B cell (primary cell): ENCODE measurements at regions not wholly inside any gene's neighbourhood (a gene's known extent, or its start where the extent isn't known, plus 50 kb on each side); places are given as distances from the start of the nearest gene placed in this dataset.

ENCODE experiments used
- ATAC-seq: fragments of 200-7000 bp; cut with Tn5 transposase; one replicate; pipeline ENCODE4 v1.10.0; 2021; ENCODE audit warnings: low read depth, mild to moderate bottlenecking, moderate number of reproducible peaks, moderate library complexity
- CTCF ChIA-PET: fragments of 350-600 bp; sonication (Branson Sonifier 250); formaldehyde crosslinking; loops from one replicate; lab custom pipeline; 2021; ENCODE audit warnings: antibody characterized with exemption, inconsistent platforms; lab: Charles Lee
- POLR2A ChIA-PET: fragments of 350-600 bp; sonication (Branson Sonifier 250); formaldehyde crosslinking; loops from one replicate; lab custom pipeline; 2021; ENCODE audit warnings: antibody characterized with exemption; lab: Charles Lee
- DNase-seq: peaks from one replicate; pipeline ENCODE4 v3.0.0; 2013
- H2AFZ ChIP-seq: 2 replicates; pipeline ENCODE4 v1.6.1; 2012; ENCODE audit warnings: mild to moderate bottlenecking, low read depth, low read length; ENCODE audit not compliant: insufficient read depth, poor library complexity, severe bottlenecking
- H3K27ac ChIP-seq, 2 donors: 1 replicate in 1 of 2; 2 replicates in 1 of 2; pipeline ENCODE4 v1.5.1; 2012 to 2013; ENCODE audit warnings: low read length in 2 of 2, mild to moderate bottlenecking in 2 of 2, moderate library complexity in 1 of 2
- H3K27me3 ChIP-seq, 4 experiments: fragments of 200-600 bp in 1 of 4; sonication (generic) in 1 of 4; replicated peaks in 1 of 4; 1 replicate in 2 of 4; 2 replicates in 2 of 4; pipeline versions ENCODE4 v1.6.1 to v1.7.0; 2013 to 2016; ENCODE audit warnings: low read length in 3 of 4, mild to moderate bottlenecking in 2 of 4, mixed read lengths in 1 of 4, moderate library complexity in 1 of 4; ENCODE audit not compliant: insufficient read depth in 4 of 4, control insufficient read depth in 3 of 4; ENCODE audit errors: control extremely low read depth in 1 of 4
- H3K36me3 ChIP-seq, 2 experiments: replicated peaks in 1 of 2; 1 replicate in 1 of 2; 2 replicates in 1 of 2; pipeline versions ENCODE4 v1.6.1 to v1.7.1; 2013; ENCODE audit warnings: low read length in 1 of 2; ENCODE audit not compliant: insufficient read depth in 2 of 2, control insufficient read depth in 1 of 2; ENCODE audit errors: control extremely low read depth in 1 of 2, extremely low read depth in 1 of 2
- H3K4me1 ChIP-seq, 2 donors: fragments of 200-600 bp in 1 of 2; sonication (generic) in 1 of 2; 1 replicate in 1 of 2; 2 replicates in 1 of 2; pipeline versions ENCODE4 v1.5.1 to v1.6.1; 2013 to 2017; ENCODE audit warnings: low read length in 2 of 2; ENCODE audit not compliant: control insufficient read depth in 2 of 2, insufficient read depth in 2 of 2
- H3K4me2 ChIP-seq: replicated peaks from 2 replicates; pipeline ENCODE3; 2012; ENCODE audit warnings: mild to moderate bottlenecking, low read depth, low read length; ENCODE audit not compliant: poor library complexity, severe bottlenecking
- H3K4me3 ChIP-seq, 5 experiments: fragments of 200-600 bp in 1 of 5; sonication (generic) in 1 of 5; 1 replicate in 3 of 5; 2 replicates in 2 of 5; pipeline versions ENCODE4 v1.5.1 to v1.7.0; 2011 to 2016; ENCODE audit warnings: low read length in 4 of 5, mild to moderate bottlenecking in 4 of 5, low read depth in 2 of 5, control low read depth in 1 of 5, moderate library complexity in 1 of 5; ENCODE audit not compliant: insufficient read depth in 1 of 5; ENCODE audit errors: control extremely low read depth in 1 of 5, extremely low read depth in 1 of 5
- H3K79me2 ChIP-seq: fragments of 200-600 bp; sonication (generic); one replicate; pipeline ENCODE4 v1.6.0; 2016; ENCODE audit warnings: low read length; ENCODE audit not compliant: control insufficient read depth, insufficient read depth
- H3K9ac ChIP-seq: fragments of 200-600 bp; sonication (generic); 2 replicates; pipeline ENCODE4 v1.6.1; 2017; ENCODE audit warnings: mild to moderate bottlenecking, low read length, moderate library complexity
- H3K9me3 ChIP-seq, 3 donors: one replicate each; pipeline versions ENCODE4 v1.6.1 to v1.7.1; 2013; ENCODE audit warnings: low read length in 2 of 3; ENCODE audit not compliant: control insufficient read depth in 2 of 3, insufficient read depth in 1 of 3; ENCODE audit errors: control extremely low read depth in 1 of 3
- H4K20me1 ChIP-seq: 2 replicates; pipeline ENCODE4 v1.6.0; 2012; ENCODE audit warnings: mild to moderate bottlenecking, low read length; ENCODE audit not compliant: insufficient read depth, control insufficient read depth, poor library complexity, severe bottlenecking
- H3K27ac Mint-ChIP-seq: one replicate; pipeline ENCODE4 v1.8.0; 2021; ENCODE audit warnings: mixed read lengths
- H3K27me3 Mint-ChIP-seq: one replicate; pipeline ENCODE4 v1.8.0; 2021; ENCODE audit warnings: mixed read lengths
- H3K4me1 Mint-ChIP-seq: one replicate; pipeline ENCODE4 v1.8.0; 2021; ENCODE audit warnings: mixed read lengths
- H3K4me3 Mint-ChIP-seq: one replicate; pipeline ENCODE4 v1.8.0; 2021; ENCODE audit warnings: mixed read lengths
- H3K9me3 Mint-ChIP-seq: one replicate; pipeline ENCODE4 v1.8.0; 2022; ENCODE audit warnings: mixed read lengths; ENCODE audit not compliant: insufficient read depth
- EZH2 ChIP-seq: IDR thresholded peaks from 2 replicates; pipeline ENCODE4 v1.6.1; 2012; ENCODE audit warnings: borderline replicate concordance, low read depth, mild to moderate bottlenecking, moderate library complexity, low read length; ENCODE audit not compliant: insufficient read depth, poor library complexity, severe bottlenecking
- WGBS: methylation state at CpG from one replicate; pipeline ENCODE4 v1.1.5; 2013; ENCODE audit warnings: missing lambda C conversion rate; ENCODE audit not compliant: insufficient coverage; 5-methylcytosine and 5-hydroxymethylcytosine counted together
- intact Hi-C: fragments of 100-400 bp; cut with micrococcal nuclease; formaldehyde crosslinking; loops from one replicate; pipeline ENCODE4 v1.10.0; 2022
- TF ChIP-seq, protein P1 (sequence below): fragments of 200-600 bp; IDR thresholded peaks from one replicate; pipeline ENCODE4 v1.8.0; 2022; ENCODE audit warnings: antibody characterized with exemption, mild to moderate bottlenecking

DNA sequence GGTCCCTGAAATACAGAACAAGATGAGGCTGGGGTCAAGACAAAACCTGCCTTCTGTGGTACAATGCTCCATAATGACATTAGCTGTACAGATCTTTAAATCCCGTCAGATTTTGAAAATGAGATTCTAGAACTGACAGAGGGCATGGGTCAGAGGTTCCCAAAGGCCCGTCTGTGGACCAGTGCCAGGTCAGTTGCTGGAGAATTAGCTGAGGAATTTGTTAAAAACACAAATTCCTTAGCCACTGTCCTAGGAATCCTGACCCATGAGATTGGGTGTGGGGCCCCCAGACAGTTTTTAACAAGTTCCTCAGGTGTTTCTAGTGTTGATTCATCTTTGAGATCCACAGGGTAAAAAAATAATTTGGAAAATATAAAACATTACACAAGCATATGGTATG, 97.0 kb downstream of the SIPA1L2 start:
- DNase-seq = no peak
- H3K4me3 ChIP-seq = no peak overlapping the region
- no peaks in the 10 kb centered on the region for H3K4me1 ChIP-seq
- no peaks in the 10 kb centered on the region for H3K9me3 ChIP-seq
- H3K27ac ChIP-seq = no peak overlapping the region
- no peaks in the 10 kb centered on the region for H3K79me2 ChIP-seq
- no peak for ATAC-seq
- no peaks in the 10 kb centered on the region for H3K9me3 Mint-ChIP-seq
- no peak overlapping the region for H3K9ac ChIP-seq
- WGBS = 100% methylated on average over 1 of the region's 2 CpGs
- no peaks in the 10 kb centered on the region for H3K36me3 ChIP-seq
- H3K4me3 Mint-ChIP-seq = no peak overlapping the region
- no peaks in the 10 kb centered on the region for H3K4me1 Mint-ChIP-seq
- CTCF ChIA-PET = no interaction called here
- intact Hi-C loops = no loop called here
- H3K4me2 ChIP-seq = no peak overlapping the region
- H3K27ac Mint-ChIP-seq = no peak overlapping the region
- H3K27me3 ChIP-seq = no peaks in the 10 kb centered on the region
- no peak overlapping the region for H2AFZ ChIP-seq
- H4K20me1 ChIP-seq = no peaks in the 10 kb centered on the region
- POLR2A ChIA-PET = no interaction called here
- TF ChIP-seq EZH2 = no peak
- TF ChIP-seq, protein P1, sequence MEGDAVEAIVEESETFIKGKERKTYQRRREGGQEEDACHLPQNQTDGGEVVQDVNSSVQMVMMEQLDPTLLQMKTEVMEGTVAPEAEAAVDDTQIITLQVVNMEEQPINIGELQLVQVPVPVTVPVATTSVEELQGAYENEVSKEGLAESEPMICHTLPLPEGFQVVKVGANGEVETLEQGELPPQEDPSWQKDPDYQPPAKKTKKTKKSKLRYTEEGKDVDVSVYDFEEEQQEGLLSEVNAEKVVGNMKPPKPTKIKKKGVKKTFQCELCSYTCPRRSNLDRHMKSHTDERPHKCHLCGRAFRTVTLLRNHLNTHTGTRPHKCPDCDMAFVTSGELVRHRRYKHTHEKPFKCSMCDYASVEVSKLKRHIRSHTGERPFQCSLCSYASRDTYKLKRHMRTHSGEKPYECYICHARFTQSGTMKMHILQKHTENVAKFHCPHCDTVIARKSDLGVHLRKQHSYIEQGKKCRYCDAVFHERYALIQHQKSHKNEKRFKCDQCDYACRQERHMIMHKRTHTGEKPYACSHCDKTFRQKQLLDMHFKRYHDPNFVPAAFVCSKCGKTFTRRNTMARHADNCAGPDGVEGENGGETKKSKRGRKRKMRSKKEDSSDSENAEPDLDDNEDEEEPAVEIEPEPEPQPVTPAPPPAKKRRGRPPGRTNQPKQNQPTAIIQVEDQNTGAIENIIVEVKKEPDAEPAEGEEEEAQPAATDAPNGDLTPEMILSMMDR = no peak
- H3K27me3 Mint-ChIP-seq = peaks cover 8% of the 10 kb centered on the region

DNA sequence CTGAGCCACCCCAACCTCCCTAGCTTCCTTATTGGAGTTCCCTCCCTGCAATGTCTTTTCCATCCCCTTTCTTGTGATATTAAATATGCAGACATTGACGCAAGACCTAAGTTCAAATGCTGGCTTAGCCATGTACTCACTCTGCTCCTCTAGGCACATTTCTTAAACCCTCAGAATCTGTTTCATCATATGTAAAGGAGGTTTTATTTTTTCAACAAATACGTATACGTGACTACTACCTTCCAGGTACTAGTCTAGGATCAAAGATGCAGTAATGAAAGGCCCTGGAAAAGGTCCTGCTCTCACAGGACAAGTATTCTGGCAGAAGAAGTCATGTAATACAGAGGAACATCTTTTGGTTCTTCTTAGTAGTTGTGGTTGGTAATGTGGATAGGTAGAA, 98.6 kb downstream of the SIPA1L2 start:
- no peak overlapping the region for H2AFZ ChIP-seq
- no peaks in the 10 kb centered on the region for H3K9me3 ChIP-seq
- H3K36me3 ChIP-seq = no peaks in the 10 kb centered on the region
- ChIA-PET POLR2A (no interaction called here), CTCF (interaction anchor here (0.6 kb wide), 1 partner anchor 704 kb away, joined by 3 read pairs; no protein-coding TSS in a partner anchor)
- Mint-ChIP-seq H3K27ac (no peak overlapping the region), H3K27me3 (peaks cover 6% of the 10 kb centered on the region), H3K4me3 (no peak overlapping the region), H3K4me1 (no peaks in the 10 kb centered on the region), H3K9me3 (no peaks in the 10 kb centered on the region)
- no peak overlapping the region for H3K9ac ChIP-seq
- no peaks in the 10 kb centered on the region for H3K79me2 ChIP-seq
- 100% methylated on average over 1 of the region's 3 CpGs for WGBS
- no peaks in the 10 kb centered on the region for H3K27me3 ChIP-seq
- no peak overlapping the region for H3K4me3 ChIP-seq
- no peak for TF ChIP-seq EZH2
- TF ChIP-seq, protein P1 = no peak
- no peak for DNase-seq
- H3K4me2 ChIP-seq = no peak overlapping the region
- no peak for ATAC-seq
- intact Hi-C loops = no loop called here
- H3K27ac ChIP-seq = no peak overlapping the region
- no peaks in the 10 kb centered on the region for H3K4me1 ChIP-seq
- no peaks in the 10 kb centered on the region for H4K20me1 ChIP-seq
